ENCODE measurements at regions not wholly inside any gene's neighbourhood (a gene's known extent, or its start where the extent isn't known, plus 50 kb on each side); places are given as distances from the start of the nearest gene placed in this dataset.

GRCh38 chr12:104823985-104824461, 134.1 kb downstream of the SLC41A2 start:
- H3K9ac ChIP-seq (ENCODE audit: low read length) = no peak overlapping the region
- no peak overlapping the region for H3K4me3 ChIP-seq (ENCODE audit: low read depth, low read length, poor library complexity, severe bottlenecking)
- H3K4me1 ChIP-seq (ENCODE audit: insufficient read depth, low read length, severe bottlenecking) = no peaks in the 10 kb centered on the region
- no peaks in the 10 kb centered on the region for H3K9me2 ChIP-seq (ENCODE audit: low read depth, low read length)
- no peaks in the 10 kb centered on the region for H3K36me3 ChIP-seq (ENCODE audit: insufficient read depth, low read length)
- no peak overlapping the region for H2AFZ ChIP-seq (ENCODE audit: low read length)
- H3K27me3 ChIP-seq (ENCODE audit: insufficient read depth, low read length) = no peaks in the 10 kb centered on the region
- no peaks in the 10 kb centered on the region for H4K20me1 ChIP-seq (ENCODE audit: insufficient read depth, low read length)
- H3K79me2 ChIP-seq (ENCODE audit: insufficient read depth, low read length) = no peaks in the 10 kb centered on the region
- H3K9me3 ChIP-seq (ENCODE audit: low read length) = no peaks in the 10 kb centered on the region
- H3K27ac ChIP-seq (ENCODE audit: low read depth, low read length, poor library complexity, severe bottlenecking) = no peak overlapping the region
- H3K4me2 ChIP-seq (ENCODE audit: low read length) = no peak overlapping the region
- TF ChIP-seq CTCF (IDR thresholded peaks at IDR 0.05; ENCODE audit: low read length) = no peak
- no peak for TF ChIP-seq EZH2 (IDR thresholded peaks at IDR 0.05; ENCODE audit: borderline replicate concordance, low read length)
- H3F3A ChIP-seq (ENCODE audit: insufficient read depth, low read length) = no peaks in the 10 kb centered on the region

GRCh38 chr12:104822941-104823340, 135.1 kb downstream of the SLC41A2 start:
- no peaks in the 10 kb centered on the region for H3K9me2 ChIP-seq (ENCODE audit: low read depth, low read length)
- H4K20me1 ChIP-seq (ENCODE audit: insufficient read depth, low read length) = no peaks in the 10 kb centered on the region
- no peak overlapping the region for H3K4me2 ChIP-seq (ENCODE audit: low read length)
- no peak for TF ChIP-seq EZH2 (IDR thresholded peaks at IDR 0.05; ENCODE audit: borderline replicate concordance, low read length)
- no peak for TF ChIP-seq CTCF (IDR thresholded peaks at IDR 0.05; ENCODE audit: low read length)
- no peaks in the 10 kb centered on the region for H3K27me3 ChIP-seq (ENCODE audit: insufficient read depth, low read length)
- H3F3A ChIP-seq (ENCODE audit: insufficient read depth, low read length) = no peaks in the 10 kb centered on the region
- H3K9me3 ChIP-seq (ENCODE audit: low read length) = no peaks in the 10 kb centered on the region
- no peak overlapping the region for H3K9ac ChIP-seq (ENCODE audit: low read length)
- no peak overlapping the region for H2AFZ ChIP-seq (ENCODE audit: low read length)
- H3K4me3 ChIP-seq (ENCODE audit: low read depth, low read length, poor library complexity, severe bottlenecking) = no peak overlapping the region
- no peaks in the 10 kb centered on the region for H3K4me1 ChIP-seq (ENCODE audit: insufficient read depth, low read length, severe bottlenecking)
- no peaks in the 10 kb centered on the region for H3K36me3 ChIP-seq (ENCODE audit: insufficient read depth, low read length)
- H3K79me2 ChIP-seq (ENCODE audit: insufficient read depth, low read length) = no peaks in the 10 kb centered on the region
- no peak overlapping the region for H3K27ac ChIP-seq (ENCODE audit: low read depth, low read length, poor library complexity, severe bottlenecking)

- H3K9ac ChIP-seq (ENCODE audit: low read length) = no peak overlapping the region
- H3F3A ChIP-seq (ENCODE audit: insufficient read depth, low read length) = no peaks in the 10 kb centered on the region
- TF ChIP-seq CTCF (IDR thresholded peaks at IDR 0.05; ENCODE audit: low read length) (no peak), EZH2 (IDR thresholded peaks at IDR 0.05; ENCODE audit: borderline replicate concordance, low read length) (no peak)
- no peaks in the 10 kb centered on the region for H3K9me2 ChIP-seq (ENCODE audit: low read depth, low read length)
- H3K27ac ChIP-seq (ENCODE audit: low read depth, low read length, poor library complexity, severe bottlenecking) = no peak overlapping the region
- H3K27me3 ChIP-seq (ENCODE audit: insufficient read depth, low read length) = no peaks in the 10 kb centered on the region
- no peaks in the 10 kb centered on the region for H3K9me3 ChIP-seq (ENCODE audit: low read length)
- no peak overlapping the region for H3K4me3 ChIP-seq (ENCODE audit: low read depth, low read length, poor library complexity, severe bottlenecking)
- H2AFZ ChIP-seq (ENCODE audit: low read length) = no peak overlapping the region
- no peak overlapping the region for H3K4me2 ChIP-seq (ENCODE audit: low read length)
- H4K20me1 ChIP-seq (ENCODE audit: insufficient read depth, low read length) = no peaks in the 10 kb centered on the region
- H3K79me2 ChIP-seq (ENCODE audit: insufficient read depth, low read length) = no peaks in the 10 kb centered on the region
- H3K36me3 ChIP-seq (ENCODE audit: insufficient read depth, low read length) = no peaks in the 10 kb centered on the region
- H3K4me1 ChIP-seq (ENCODE audit: insufficient read depth, low read length, severe bottlenecking) = no peaks in the 10 kb centered on the region
Observed at GRCh38 chr12:104816845-104817503, 141.1 kb downstream of the SLC41A2 start.

Data from OCI-LY1 (cell line).